ENCODE measurements at regions not wholly inside any gene's neighbourhood (a gene's known extent, or its start where the extent isn't known, plus 50 kb on each side); places are given as distances from the start of the nearest gene placed in this dataset.

GRCh38 chr5:112018846-112019245 is 261.9 kb upstream of the NREP start:
- TF ChIP-seq MXI1 (IDR thresholded peaks at IDR 0.05; ENCODE audit: borderline replicate concordance, low read depth, low read length) (no peak), BHLHE40 (IDR thresholded peaks at IDR 0.05; ENCODE audit: low read depth, low read length) (no peak), SMC3 (IDR thresholded peaks at IDR 0.05; ENCODE audit: low read depth, low read length) (no peak), CTCF (conservative IDR thresholded peaks at IDR 0.05; ENCODE audit: low read depth, low read length) (no peak), USF2 (IDR thresholded peaks at IDR 0.05; ENCODE audit: low read depth, low read length) (no peak), FOS (IDR thresholded peaks at IDR 0.05; ENCODE audit: low read depth, low read length) (no peak), MAZ (IDR thresholded peaks at IDR 0.05; ENCODE audit: borderline replicate concordance, low read depth, low read length) (no peak), MAFK (IDR thresholded peaks at IDR 0.05; ENCODE audit: low read depth, low read length) (no peak), RCOR1 (IDR thresholded peaks at IDR 0.05; ENCODE audit: insufficient replicate concordance, low read length) (no peak), RAD21 (IDR thresholded peaks at IDR 0.05; ENCODE audit: low read length) (no peak), NFE2L2 (IDR thresholded peaks at IDR 0.05; ENCODE audit: low read depth, low read length) (no peak), POLR2A (IDR thresholded peaks at IDR 0.05; ENCODE audit: low read depth, low read length) (no peak), CEBPB (IDR thresholded peaks at IDR 0.05; ENCODE audit: low read depth, low read length) (no peak), CHD1 (IDR thresholded peaks at IDR 0.05; ENCODE audit: low read depth, low read length) (no peak)
- TF ChIP-seq, protein P1, sequence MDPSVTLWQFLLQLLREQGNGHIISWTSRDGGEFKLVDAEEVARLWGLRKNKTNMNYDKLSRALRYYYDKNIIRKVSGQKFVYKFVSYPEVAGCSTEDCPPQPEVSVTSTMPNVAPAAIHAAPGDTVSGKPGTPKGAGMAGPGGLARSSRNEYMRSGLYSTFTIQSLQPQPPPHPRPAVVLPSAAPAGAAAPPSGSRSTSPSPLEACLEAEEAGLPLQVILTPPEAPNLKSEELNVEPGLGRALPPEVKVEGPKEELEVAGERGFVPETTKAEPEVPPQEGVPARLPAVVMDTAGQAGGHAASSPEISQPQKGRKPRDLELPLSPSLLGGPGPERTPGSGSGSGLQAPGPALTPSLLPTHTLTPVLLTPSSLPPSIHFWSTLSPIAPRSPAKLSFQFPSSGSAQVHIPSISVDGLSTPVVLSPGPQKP (IDR thresholded peaks at IDR 0.05; ENCODE audit: borderline replicate concordance, low read depth, low read length): no peak
- POLR2A ChIA-PET (ENCODE audit: unreplicated experiment): no interaction called here

More at GRCh38 chr5:112018846-112019245, 261.9 kb upstream of the NREP start:
- H3K9me3 ChIP-seq (ENCODE audit: control insufficient read depth, insufficient read depth, low read length): no peaks in the 10 kb centered on the region
- no peak overlapping the region for H2BK20ac ChIP-seq (ENCODE audit: low read depth, low read length)
- H3K9ac ChIP-seq (ENCODE audit: low read depth, low read length): no peak overlapping the region
- no peak overlapping the region for H2BK120ac ChIP-seq (ENCODE audit: low read depth, low read length)
- H2AK9ac ChIP-seq (replicated peaks; ENCODE audit: low read depth, low read length, poor library complexity): no peak overlapping the region
- H3K36me3 ChIP-seq (ENCODE audit: control insufficient read depth, insufficient read depth, low read length): no peaks in the 10 kb centered on the region
- no peak overlapping the region for H2BK15ac ChIP-seq (ENCODE audit: low read depth, low read length)
- no peak overlapping the region for H3K18ac ChIP-seq (ENCODE audit: low read depth, low read length)
- ATAC-seq (ENCODE audit: low read depth): no peak
- no peak overlapping the region for H2AK5ac ChIP-seq (ENCODE audit: low read depth, low read length)
- no peak overlapping the region for H4K8ac ChIP-seq (ENCODE audit: low read depth in 2 of 2, low read length in 2 of 2)
- no TSS peak for BruUV-seq (replicated peaks)
- WGBS, 2 experiments (ENCODE audit: extremely low coverage in 2 of 2, insufficient read length in 1 of 2): no CpG with 5 or more reads among the region's 2 CpGs
- no peak overlapping the region for H2AFZ ChIP-seq (replicated peaks; ENCODE audit: low read length, poor library complexity)
- no peaks in the 10 kb centered on the region for H3K4me1 ChIP-seq (ENCODE audit: control insufficient read depth, insufficient read depth, low read length)
- H3K9me1 ChIP-seq (ENCODE audit: insufficient read depth, low read length): peaks cover 3% of the 10 kb centered on the region; the same call in 1 of the 2 replicates
- intact Hi-C loops (cut with micrococcal nuclease) (no loop called here), dilution Hi-C loops (cut with HindIII; ENCODE audit: low sequenced_read_pairs, unreplicated experiment) (no loop called here), in situ Hi-C loops (cut with MboI; ENCODE audit: low sequenced_read_pairs) (no loop called here)
- CTCF ChIA-PET: no interaction called here
- H3K27me3 ChIP-seq (ENCODE audit: control insufficient read depth, insufficient read depth, low read length): no peaks in the 10 kb centered on the region
- no peak overlapping the region for H3K23ac ChIP-seq (ENCODE audit: low read depth, low read length)
- no peaks in the 10 kb centered on the region for H3K79me1 ChIP-seq (ENCODE audit: low read depth in 1 of 2, low read length in 2 of 2)
- no peak overlapping the region for H3K4me2 ChIP-seq (ENCODE audit: low read depth, low read length)
- no peak overlapping the region for H2BK5ac ChIP-seq (ENCODE audit: low read depth, low read length, poor library complexity, severe bottlenecking)
- H3K14ac ChIP-seq (replicated peaks; ENCODE audit: low read depth, low read length): no peak overlapping the region
- H3K4ac ChIP-seq (ENCODE audit: low read depth, low read length): no peak overlapping the region
- H3K4me3 ChIP-seq (ENCODE audit: insufficient read depth, low read depth, low read length): no peak overlapping the region
- H4K91ac ChIP-seq (ENCODE audit: insufficient read depth, low read depth, low read length): no peak overlapping the region
- no peak overlapping the region for H3K27ac ChIP-seq (ENCODE audit: insufficient read depth, low read length)
- H4K5ac ChIP-seq (ENCODE audit: low read depth, low read length): no peak overlapping the region
- H4K20me1 ChIP-seq (ENCODE audit: insufficient read depth, low read length): no peaks in the 10 kb centered on the region
- no peak overlapping the region for H3K56ac ChIP-seq (ENCODE audit: extremely low read depth, insufficient read depth, low read length)
- DNase-seq: no peak
